ENCODE measurements at regions not wholly inside any gene's neighbourhood (a gene's known extent, or its start where the extent isn't known, plus 50 kb on each side); places are given as distances from the start of the nearest gene placed in this dataset.
A peak's percentile ranks its signal among the peaks of the same experiment; 100 is the strongest.

DNA sequence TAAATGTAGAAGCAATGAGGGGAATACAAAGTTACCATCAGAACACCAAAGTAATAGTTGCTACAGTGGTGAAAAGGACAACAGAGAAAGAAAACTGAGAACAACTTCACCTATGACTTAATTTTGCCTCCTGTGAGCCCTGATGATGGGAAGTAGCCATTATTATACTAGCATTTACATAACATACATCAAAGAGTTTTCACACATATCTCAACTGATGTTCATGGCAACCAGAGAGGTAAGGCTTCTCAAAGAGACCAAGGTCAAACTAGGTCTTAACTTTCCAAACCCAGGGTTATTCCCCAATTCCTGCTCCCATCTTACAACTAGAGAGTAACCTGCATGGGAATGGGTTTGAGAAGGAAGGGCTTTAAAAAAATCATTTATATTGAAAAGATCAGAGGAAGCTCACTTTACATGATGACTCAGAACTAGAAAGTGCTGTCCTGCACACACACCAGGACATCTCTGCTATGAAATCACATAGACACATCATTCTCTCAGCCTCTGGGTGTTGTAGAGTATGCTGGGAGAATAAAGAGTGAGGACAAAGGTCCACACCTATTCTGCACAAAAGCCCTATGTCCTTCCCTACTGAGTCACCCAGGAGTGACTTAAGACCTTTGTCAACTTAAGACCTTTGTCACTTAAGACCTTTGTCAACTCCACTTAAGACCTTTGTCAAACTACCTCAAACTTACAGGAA, 179.7 kb downstream of the TNFSF18 start (continued):
- TF ChIP-seq, protein P1, sequence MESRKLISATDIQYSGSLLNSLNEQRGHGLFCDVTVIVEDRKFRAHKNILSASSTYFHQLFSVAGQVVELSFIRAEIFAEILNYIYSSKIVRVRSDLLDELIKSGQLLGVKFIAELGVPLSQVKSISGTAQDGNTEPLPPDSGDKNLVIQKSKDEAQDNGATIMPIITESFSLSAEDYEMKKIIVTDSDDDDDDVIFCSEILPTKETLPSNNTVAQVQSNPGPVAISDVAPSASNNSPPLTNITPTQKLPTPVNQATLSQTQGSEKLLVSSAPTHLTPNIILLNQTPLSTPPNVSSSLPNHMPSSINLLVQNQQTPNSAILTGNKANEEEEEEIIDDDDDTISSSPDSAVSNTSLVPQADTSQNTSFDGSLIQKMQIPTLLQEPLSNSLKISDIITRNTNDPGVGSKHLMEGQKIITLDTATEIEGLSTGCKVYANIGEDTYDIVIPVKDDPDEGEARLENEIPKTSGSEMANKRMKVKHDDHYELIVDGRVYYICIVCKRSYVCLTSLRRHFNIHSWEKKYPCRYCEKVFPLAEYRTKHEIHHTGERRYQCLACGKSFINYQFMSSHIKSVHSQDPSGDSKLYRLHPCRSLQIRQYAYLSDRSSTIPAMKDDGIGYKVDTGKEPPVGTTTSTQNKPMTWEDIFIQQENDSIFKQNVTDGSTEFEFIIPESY (IDR thresholded peaks at IDR 0.05; ENCODE audit: extremely low read depth, insufficient replicate concordance, low read length), result no peak
- TF ChIP-seq, protein P2, sequence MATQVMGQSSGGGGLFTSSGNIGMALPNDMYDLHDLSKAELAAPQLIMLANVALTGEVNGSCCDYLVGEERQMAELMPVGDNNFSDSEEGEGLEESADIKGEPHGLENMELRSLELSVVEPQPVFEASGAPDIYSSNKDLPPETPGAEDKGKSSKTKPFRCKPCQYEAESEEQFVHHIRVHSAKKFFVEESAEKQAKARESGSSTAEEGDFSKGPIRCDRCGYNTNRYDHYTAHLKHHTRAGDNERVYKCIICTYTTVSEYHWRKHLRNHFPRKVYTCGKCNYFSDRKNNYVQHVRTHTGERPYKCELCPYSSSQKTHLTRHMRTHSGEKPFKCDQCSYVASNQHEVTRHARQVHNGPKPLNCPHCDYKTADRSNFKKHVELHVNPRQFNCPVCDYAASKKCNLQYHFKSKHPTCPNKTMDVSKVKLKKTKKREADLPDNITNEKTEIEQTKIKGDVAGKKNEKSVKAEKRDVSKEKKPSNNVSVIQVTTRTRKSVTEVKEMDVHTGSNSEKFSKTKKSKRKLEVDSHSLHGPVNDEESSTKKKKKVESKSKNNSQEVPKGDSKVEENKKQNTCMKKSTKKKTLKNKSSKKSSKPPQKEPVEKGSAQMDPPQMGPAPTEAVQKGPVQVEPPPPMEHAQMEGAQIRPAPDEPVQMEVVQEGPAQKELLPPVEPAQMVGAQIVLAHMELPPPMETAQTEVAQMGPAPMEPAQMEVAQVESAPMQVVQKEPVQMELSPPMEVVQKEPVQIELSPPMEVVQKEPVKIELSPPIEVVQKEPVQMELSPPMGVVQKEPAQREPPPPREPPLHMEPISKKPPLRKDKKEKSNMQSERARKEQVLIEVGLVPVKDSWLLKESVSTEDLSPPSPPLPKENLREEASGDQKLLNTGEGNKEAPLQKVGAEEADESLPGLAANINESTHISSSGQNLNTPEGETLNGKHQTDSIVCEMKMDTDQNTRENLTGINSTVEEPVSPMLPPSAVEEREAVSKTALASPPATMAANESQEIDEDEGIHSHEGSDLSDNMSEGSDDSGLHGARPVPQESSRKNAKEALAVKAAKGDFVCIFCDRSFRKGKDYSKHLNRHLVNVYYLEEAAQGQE (IDR thresholded peaks at IDR 0.05; ENCODE audit: low read depth), result no peak
- TF ChIP-seq ZFX (IDR thresholded peaks at IDR 0.05) (no peak), EGR1 (IDR thresholded peaks at IDR 0.05; ENCODE audit: low read depth) (no peak), POLR2A (IDR thresholded peaks at IDR 0.05; ENCODE audit: borderline replicate concordance, extremely low read depth, insufficient read depth, insufficient read length) (no peak), CBX3 (IDR thresholded peaks at IDR 0.05; ENCODE audit: low read depth) (peak; percentile 98; the same call in 1 of the 2 replicates), TCF7L2 (IDR thresholded peaks at IDR 0.05; ENCODE audit: borderline replicate concordance, extremely low read depth, insufficient read depth, insufficient read length) (peak; percentile 54)

DNA sequence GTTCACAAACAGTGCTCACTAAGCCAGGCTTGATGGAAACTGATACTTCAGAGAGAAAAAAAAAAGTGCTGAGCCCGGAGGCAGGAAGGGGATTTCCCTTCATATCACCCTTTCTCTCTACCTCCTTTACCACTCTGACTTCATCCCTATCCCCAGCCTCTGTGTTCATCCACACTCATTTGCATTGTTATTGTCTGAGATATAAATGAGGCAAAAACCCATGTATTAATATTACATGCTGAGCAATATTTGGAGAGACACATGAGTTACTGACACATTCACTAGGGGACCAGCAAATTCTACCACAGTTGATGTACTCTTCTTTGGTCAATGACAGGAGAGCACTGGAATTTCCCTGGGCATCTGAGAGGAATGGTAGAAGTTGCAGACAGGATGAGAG, 175.8 kb downstream of the TNFSF18 start:
- ATAC-seq, result no peak
- ChIA-PET CTCF (no interaction called here), POLR2A (no interaction called here)

More for the DNA sequence above, 175.8 kb downstream of the TNFSF18 start:
- Histone ChIP-seq H3K79me2 (ENCODE audit: insufficient read depth, low read length) (peaks cover 5% of the 10 kb centered on the region), H3K9ac (ENCODE audit: low read length) (no peak overlapping the region), H3K9me2 (ENCODE audit: insufficient read depth) (no peaks in the 10 kb centered on the region), H4K20me1 (ENCODE audit: insufficient read depth) (no peaks in the 10 kb centered on the region), H2AFZ (ENCODE audit: low read depth, low read length, poor library complexity, severe bottlenecking) (no peak overlapping the region), H3K4me2 (ENCODE audit: low read length) (0 out of 2 replicates have a peak overlapping the region, but pooled peaks have one; percentile 2), H3K4me1 (ENCODE audit: control insufficient read depth in 1 of 2, insufficient read depth in 2 of 2, low read length in 2 of 2) (peaks cover 54 to 71% of the 10 kb centered on the region in 2 experiments), H3K27me3 (ENCODE audit: insufficient read depth, low read length) (no peaks in the 10 kb centered on the region), H3K27ac (ENCODE audit: low read depth, low read length) (peak overlapping the region; percentile 47), H3K9me3 (ENCODE audit: control insufficient read depth in 1 of 2, insufficient read depth in 1 of 2, low read depth in 1 of 2, low read length in 2 of 2) (peaks cover under 1 to 7% of the 10 kb centered on the region in 2 experiments; a peak in 1 of 4 replicates), H3K36me3 (ENCODE audit: control insufficient read depth in 1 of 2, insufficient read depth in 2 of 2, low read length in 2 of 2) (peaks cover 0 to 13% of the 10 kb centered on the region in 2 experiments; a peak in 2 of 4 replicates), H3K4me3 (replicated peaks in 1 of 2; ENCODE audit: low read depth in 1 of 2, low read length in 2 of 2) (no peak overlapping the region)
- DNase-seq (ENCODE audit: low read depth, low spot score), result no peak
- BruUV-seq (replicated peaks), result no TSS peak
- intact Hi-C loops (cut with micrococcal nuclease), result no loop called here
- TF ChIP-seq CBX3 (IDR thresholded peaks at IDR 0.05; ENCODE audit: low read depth), result 0 out of 2 replicates have a peak, but pooled peaks have one; percentile 55
- no peak for TF ChIP-seq POLR2AphosphoS5 (IDR thresholded peaks at IDR 0.05; ENCODE audit: low read depth, low read length)
- no peak for TF ChIP-seq SRF (IDR thresholded peaks at IDR 0.05; ENCODE audit: low read depth)
- TF ChIP-seq, protein P3, sequence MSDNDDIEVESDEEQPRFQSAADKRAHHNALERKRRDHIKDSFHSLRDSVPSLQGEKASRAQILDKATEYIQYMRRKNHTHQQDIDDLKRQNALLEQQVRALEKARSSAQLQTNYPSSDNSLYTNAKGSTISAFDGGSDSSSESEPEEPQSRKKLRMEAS (IDR thresholded peaks at IDR 0.05), result 0 out of 2 replicates have a peak, but pooled peaks have one; percentile 34
- no peak for TF ChIP-seq POLR2A (IDR thresholded peaks at IDR 0.05; ENCODE audit: borderline replicate concordance, extremely low read depth, insufficient read depth, insufficient read length)
- no peak for TF ChIP-seq RAD21 (IDR thresholded peaks at IDR 0.05; ENCODE audit: low read depth)
- TF ChIP-seq, protein P4, sequence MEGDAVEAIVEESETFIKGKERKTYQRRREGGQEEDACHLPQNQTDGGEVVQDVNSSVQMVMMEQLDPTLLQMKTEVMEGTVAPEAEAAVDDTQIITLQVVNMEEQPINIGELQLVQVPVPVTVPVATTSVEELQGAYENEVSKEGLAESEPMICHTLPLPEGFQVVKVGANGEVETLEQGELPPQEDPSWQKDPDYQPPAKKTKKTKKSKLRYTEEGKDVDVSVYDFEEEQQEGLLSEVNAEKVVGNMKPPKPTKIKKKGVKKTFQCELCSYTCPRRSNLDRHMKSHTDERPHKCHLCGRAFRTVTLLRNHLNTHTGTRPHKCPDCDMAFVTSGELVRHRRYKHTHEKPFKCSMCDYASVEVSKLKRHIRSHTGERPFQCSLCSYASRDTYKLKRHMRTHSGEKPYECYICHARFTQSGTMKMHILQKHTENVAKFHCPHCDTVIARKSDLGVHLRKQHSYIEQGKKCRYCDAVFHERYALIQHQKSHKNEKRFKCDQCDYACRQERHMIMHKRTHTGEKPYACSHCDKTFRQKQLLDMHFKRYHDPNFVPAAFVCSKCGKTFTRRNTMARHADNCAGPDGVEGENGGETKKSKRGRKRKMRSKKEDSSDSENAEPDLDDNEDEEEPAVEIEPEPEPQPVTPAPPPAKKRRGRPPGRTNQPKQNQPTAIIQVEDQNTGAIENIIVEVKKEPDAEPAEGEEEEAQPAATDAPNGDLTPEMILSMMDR (IDR thresholded peaks at IDR 0.05 in 2 of 3, conservative IDR thresholded peaks at IDR 0.05 in 1 of 3; ENCODE audit: borderline replicate concordance in 1 of 3, insufficient read depth in 1 of 3, low read depth in 2 of 3, low read length in 2 of 3), result no peak
- peak; percentile 29; the same call in 1 of the 2 replicates for TF ChIP-seq SP1 (IDR thresholded peaks at IDR 0.05; ENCODE audit: low read depth)
- RAD21 ChIA-PET (ENCODE audit: low non-redundant PET in 1 of 2, low total read pairs in 2 of 2, uncharacterized antibody in 2 of 2, unreplicated experiment in 2 of 2), result no interaction called here
